GM12878 (cell line): ENCODE measurements at regions not wholly inside any gene's neighbourhood (a gene's known extent, or its start where the extent isn't known, plus 50 kb on each side); places are given as distances from the start of the nearest gene placed in this dataset.

ENCODE experiments used
- CREB1 ChIP-seq: IDR thresholded peaks from 2 replicates; pipeline ENCODE4 v1.6.1; 2012; ENCODE audit warnings: low read depth, mild to moderate bottlenecking, inconsistent platforms
- CTCF ChIP-seq, 3 experiments: IDR thresholded peaks in 2 of 3; conservative IDR thresholded peaks in 1 of 3; 2 replicates each; pipeline ENCODE4 v1.5.1; 2011; ENCODE audit warnings: low read depth in 3 of 3, low read length in 3 of 3, mild to moderate bottlenecking in 3 of 3, control low read depth in 2 of 3, moderate library complexity in 2 of 3, inconsistent platforms in 1 of 3, mixed read lengths in 1 of 3; ENCODE audit not compliant: control insufficient read depth in 2 of 3, insufficient read depth in 1 of 3; ENCODE audit errors: extremely low read depth in 1 of 3
- JUND ChIP-seq: IDR thresholded peaks from 2 replicates; pipeline ENCODE4 v1.6.1; 2012; ENCODE audit warnings: low read depth, mild to moderate bottlenecking, low read length, improper control_type of control experiment, moderate library complexity
- NRF1 ChIP-seq: conservative IDR thresholded peaks from 2 replicates; pipeline ENCODE4 v1.6.1; 2011; ENCODE audit warnings: mild to moderate bottlenecking, low read depth, low read length, improper control_type of control experiment
- PBX3 ChIP-seq: IDR thresholded peaks from 2 replicates; pipeline ENCODE4 v1.6.1; 2011; ENCODE audit warnings: mild to moderate bottlenecking, low read depth, low read length, moderate library complexity; ENCODE audit not compliant: insufficient replicate concordance
- ZNF24 ChIP-seq: fragments of 450-650 bp; IDR thresholded peaks from 2 replicates; pipeline ENCODE4 v1.6.1; 2017; ENCODE audit warnings: antibody characterized with exemption, mild to moderate bottlenecking
- ZNF274 ChIP-seq: IDR thresholded peaks from one replicate; pipeline ENCODE4 v1.8.0; 2011; ENCODE audit not compliant: insufficient read length, insufficient read depth

GRCh38 chr16:85175724-85176233, 63.5 kb upstream of the CIBAR2 start:
- TF ChIP-seq JUND (no peak), CTCF (IDR thresholded peaks at IDR 0.05 in 2 of 3, conservative IDR thresholded peaks at IDR 0.05 in 1 of 3; ENCODE audit: control insufficient read depth in 2 of 3, extremely low read depth in 1 of 3, insufficient read depth in 1 of 3, low read depth in 3 of 3, low read length in 3 of 3) (no peak), NRF1 (no peak), PBX3 (no peak), CREB1 (no peak), ZNF274 (no peak), ZNF24 (no peak)
